ENCODE measurements at regions not wholly inside any gene's neighbourhood (a gene's known extent, or its start where the extent isn't known, plus 50 kb on each side); places are given as distances from the start of the nearest gene placed in this dataset.
A peak's percentile ranks its signal among the peaks of the same experiment; 100 is the strongest.
"Not testable (repeated sequence)": the region's sequence is repeated elsewhere in the genome, so short reads cannot be mapped to it uniquely, and the experiment has no call there.

DNA sequence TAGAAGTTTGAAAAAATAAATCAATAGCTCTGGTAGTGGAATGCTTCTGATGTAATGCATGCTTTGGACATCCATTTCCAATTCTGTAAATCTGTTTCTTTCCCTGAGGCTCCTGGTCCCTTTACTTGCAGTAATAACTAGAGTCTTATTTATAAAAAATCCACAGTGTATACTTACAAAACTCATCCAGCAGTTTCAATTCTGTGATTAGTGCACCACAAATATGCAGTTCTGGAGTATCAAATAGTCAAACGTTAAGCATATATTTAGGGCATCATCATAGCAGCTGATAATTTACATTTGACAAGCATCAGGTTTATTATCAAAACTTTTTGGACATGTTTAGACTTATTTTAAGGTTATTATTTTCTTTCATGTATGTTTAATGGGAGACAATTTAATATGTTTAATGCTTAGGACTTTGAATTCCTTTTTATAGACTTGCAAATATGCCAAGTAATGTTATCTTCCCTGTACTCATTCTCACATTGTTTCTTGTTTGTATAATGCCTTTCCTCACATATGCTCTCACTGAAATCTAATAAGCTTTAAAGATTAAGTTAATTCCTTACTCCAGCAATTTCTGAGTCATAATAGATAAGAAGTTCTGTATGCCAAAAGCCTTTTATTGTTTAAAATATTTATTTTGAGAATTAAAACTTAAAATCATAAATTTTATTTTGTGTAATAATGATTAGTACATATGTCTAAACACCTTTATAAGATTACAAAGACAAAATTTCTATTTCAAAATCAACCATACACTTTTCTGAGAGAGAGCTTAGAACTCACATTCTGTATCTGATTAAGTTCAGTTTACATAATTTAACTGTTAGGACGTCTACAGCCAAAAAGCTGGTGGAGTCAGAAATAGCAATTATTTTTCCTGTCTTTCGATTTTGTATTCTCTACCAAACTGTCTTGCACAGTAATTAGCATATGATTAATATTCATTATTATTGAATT is 341.5 kb upstream of the TMEFF2 start:
- DNase-seq (ENCODE audit: low read depth): peak; percentile 67
- TF ChIP-seq, protein P1, sequence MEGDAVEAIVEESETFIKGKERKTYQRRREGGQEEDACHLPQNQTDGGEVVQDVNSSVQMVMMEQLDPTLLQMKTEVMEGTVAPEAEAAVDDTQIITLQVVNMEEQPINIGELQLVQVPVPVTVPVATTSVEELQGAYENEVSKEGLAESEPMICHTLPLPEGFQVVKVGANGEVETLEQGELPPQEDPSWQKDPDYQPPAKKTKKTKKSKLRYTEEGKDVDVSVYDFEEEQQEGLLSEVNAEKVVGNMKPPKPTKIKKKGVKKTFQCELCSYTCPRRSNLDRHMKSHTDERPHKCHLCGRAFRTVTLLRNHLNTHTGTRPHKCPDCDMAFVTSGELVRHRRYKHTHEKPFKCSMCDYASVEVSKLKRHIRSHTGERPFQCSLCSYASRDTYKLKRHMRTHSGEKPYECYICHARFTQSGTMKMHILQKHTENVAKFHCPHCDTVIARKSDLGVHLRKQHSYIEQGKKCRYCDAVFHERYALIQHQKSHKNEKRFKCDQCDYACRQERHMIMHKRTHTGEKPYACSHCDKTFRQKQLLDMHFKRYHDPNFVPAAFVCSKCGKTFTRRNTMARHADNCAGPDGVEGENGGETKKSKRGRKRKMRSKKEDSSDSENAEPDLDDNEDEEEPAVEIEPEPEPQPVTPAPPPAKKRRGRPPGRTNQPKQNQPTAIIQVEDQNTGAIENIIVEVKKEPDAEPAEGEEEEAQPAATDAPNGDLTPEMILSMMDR (IDR thresholded peaks at IDR 0.05; ENCODE audit: insufficient read depth, low read length): no peak
- no peak overlapping the region for H3K4me3 ChIP-seq (ENCODE audit: low read depth, low read length)

DNA sequence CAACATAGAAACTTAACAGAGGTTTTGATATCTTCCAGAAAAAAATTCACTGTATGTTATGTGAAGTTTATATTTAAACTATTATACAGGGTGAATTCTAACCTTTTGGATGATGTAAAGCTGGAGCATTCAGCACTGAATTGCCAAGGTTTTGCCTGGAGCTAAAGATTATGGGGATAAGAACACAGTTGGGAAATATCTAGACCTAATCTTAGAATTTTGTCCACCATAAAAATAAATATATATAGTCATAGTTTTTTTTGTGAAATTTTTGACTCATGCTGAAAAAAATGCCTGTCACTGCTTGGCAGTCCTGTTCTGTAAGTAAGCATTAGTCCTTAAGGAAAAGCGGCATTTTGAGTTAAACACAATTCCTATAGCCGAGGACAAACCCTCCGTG is 339.3 kb upstream of the TMEFF2 start:
- DNase-seq (ENCODE audit: low read depth): peak; percentile 44
- no peak overlapping the region for H3K4me3 ChIP-seq (ENCODE audit: low read depth, low read length)
- TF ChIP-seq, protein P1 (IDR thresholded peaks at IDR 0.05; ENCODE audit: insufficient read depth, low read length): no peak

DNA sequence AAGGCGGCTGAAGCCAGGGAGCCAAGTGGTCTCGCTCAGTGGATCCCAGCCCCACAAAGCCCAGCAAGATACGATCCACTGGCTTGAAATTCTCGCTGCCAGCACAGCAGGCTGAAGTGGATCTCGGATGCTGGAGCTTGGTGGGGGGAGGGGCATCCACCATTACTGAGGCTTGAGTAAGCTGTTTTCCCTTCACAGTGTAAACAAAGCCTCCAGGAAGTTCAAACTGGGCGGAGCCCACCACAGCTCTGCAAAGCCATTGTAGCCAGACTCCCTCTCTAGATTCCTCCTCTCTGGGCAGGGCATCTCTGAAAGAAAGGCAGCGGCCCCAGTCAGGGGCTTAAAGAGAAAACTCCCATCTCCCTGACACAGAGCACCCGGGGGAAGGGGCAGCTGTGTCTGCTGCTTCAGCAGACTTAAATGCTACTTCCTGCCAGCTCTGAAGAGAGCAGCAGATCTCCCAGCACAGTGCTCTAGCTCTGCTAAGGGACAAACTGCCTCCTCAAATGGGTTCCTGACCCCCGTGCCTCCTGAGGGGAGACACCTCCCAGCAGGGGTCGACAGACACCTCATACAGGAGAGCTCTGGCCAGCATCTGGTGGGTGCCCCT is 330.0 kb upstream of the TMEFF2 start:
- not testable (repeated sequence) for H3K4me3 ChIP-seq (ENCODE audit: low read depth, low read length); DNase-seq (ENCODE audit: low read depth)

DNA sequence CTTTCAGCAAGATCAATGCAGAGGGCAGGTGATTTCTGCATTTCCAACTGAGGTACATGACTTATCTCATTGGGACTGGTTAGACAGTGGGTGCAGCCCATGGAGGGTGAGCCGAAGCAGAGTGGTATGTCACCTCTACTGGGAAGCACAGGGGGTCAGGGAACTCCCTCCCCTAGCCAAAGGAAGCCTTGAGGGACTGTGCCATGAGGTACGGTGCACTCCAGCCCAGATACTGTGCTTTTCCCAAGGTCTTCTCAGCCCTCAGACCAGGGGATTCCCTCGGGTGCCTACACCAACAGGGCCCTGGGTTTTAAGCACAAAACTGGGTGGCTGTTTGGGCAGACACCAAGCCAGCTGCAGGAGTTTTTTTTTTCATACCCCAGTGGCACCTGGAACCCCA is 329.5 kb upstream of the TMEFF2 start:
- not testable (repeated sequence) for H3K4me3 ChIP-seq (ENCODE audit: low read depth, low read length); DNase-seq (ENCODE audit: low read depth)

DNA sequence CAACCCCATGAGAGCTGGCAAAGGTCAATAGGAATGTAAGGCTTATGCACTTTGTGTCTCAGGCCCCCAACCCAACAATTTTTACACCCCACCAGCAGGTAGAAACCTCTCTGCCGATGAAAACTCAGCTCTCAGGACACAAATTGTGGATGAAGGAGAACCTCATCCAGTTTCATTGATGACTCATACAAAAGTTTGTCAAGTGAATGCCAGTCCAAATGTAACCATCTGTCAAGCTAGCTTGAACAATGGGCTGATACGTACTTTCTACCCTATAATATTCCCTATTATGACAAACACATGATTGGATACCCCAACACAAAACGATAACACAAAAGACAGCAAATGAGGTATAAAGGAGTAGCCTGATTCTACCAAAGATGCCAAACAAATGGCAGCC is 321.2 kb upstream of the TMEFF2 start:
- no peak overlapping the region for H3K4me3 ChIP-seq (ENCODE audit: low read depth, low read length)
- DNase-seq (ENCODE audit: low read depth): no peak
- TF ChIP-seq, protein P1 (IDR thresholded peaks at IDR 0.05; ENCODE audit: insufficient read depth, low read length): no peak

DNA sequence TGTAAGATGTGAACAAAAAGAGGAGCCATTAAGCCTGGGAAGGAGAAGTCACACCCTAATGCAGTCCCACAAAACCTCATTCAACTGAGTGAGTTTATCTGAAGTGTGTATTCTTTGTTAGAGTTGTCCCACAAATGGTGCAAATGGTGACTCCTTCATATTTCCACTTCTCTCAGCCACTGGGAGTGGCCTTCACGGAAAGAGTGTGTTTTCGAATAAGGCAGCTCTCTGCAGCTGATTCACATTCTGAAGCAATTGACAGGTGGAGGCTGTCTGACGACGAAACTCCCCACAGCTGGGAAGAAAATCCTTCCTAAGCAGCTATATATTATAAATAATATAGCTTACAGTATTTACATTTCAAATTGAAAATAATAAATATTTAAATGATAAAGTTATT is 318.8 kb upstream of the TMEFF2 start:
- no peak for DNase-seq (ENCODE audit: low read depth)
- H3K4me3 ChIP-seq (ENCODE audit: low read depth, low read length): no peak overlapping the region
- TF ChIP-seq, protein P1 (IDR thresholded peaks at IDR 0.05; ENCODE audit: insufficient read depth, low read length): no peak

DNA sequence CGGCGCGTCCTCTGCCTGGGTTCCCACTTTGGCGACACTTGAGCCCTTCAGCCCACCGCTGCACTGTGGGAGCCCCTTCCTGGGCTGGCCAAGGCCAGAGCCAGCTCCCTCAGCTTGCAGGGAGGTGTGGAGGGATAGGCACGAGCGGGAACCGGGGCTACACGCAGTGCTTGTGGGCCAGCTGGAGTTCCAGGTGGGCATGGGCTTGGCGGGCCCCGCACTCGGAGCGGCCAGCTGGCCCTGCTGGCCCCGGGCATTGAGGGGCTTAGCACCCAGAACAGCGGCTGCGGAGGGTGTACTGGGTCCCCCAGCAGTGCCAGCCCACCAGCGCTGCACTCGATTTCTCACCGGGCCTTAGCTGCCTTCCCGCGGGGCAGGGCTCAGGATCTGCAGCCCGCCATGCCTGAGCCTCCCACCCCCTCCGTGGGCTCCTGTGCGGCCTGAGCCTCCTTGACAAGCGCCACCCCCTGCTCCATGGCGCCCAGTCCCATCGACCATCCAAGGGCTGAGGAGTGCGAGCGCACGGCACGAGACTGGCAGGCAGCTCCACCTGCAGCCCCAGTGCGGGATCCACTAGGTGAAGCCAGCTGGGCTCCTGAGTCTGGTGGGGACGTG is 313.2 kb upstream of the TMEFF2 start:
- DNase-seq (ENCODE audit: low read depth); H3K4me3 ChIP-seq (ENCODE audit: low read depth, low read length): not testable (repeated sequence)

DNA sequence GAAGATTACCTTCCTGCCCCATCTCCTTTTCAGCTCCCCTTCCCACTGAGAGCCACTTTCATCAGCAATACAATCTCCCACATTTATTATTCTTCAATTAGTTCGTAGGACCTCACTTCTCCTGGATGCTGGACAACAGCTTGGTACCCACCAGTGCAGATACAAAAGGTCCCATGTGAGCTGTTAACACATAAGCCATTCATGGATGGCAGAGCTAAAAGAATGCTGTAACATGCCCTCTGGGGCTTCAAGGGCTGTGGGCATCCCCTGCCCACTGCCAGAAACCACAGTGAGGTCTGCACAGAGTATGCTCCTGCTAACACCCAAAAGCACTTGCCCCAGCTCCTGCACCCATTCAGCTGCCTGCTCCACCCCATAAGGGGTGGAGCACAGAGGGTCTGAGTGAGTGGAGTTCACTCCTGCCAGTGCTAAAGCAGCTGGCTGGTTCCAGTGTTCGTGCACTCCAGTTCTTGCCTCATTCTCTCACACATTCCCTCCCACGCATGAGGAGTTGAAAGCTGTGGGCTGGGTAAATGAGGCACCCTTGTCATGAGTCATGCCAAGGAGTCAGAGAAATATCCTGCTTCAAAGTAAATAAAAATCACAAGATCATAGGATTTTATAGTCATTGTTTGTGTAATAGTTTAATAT is 305.9 kb upstream of the TMEFF2 start:
- peak; percentile 66 for DNase-seq (ENCODE audit: low read depth)
- TF ChIP-seq, protein P1 (IDR thresholded peaks at IDR 0.05; ENCODE audit: insufficient read depth, low read length): no peak
- H3K4me3 ChIP-seq (ENCODE audit: low read depth, low read length): no peak overlapping the region

All from fibroblast of the aortic adventitia (primary cell).